Neural progenitor cell (in vitro differentiated cells): ENCODE measurements at regions not wholly inside any gene's neighbourhood (a gene's known extent, or its start where the extent isn't known, plus 50 kb on each side); places are given as distances from the start of the nearest gene placed in this dataset.

Experiments used
- CTCF ChIP-seq: fragments of 200-600 bp; sonication (generic); IDR thresholded peaks from 2 replicates; pipeline ENCODE4 v1.5.1; 2017; ENCODE audit warnings: antibody characterized with exemption, mild to moderate bottlenecking
- EZH2 ChIP-seq: fragments of 200-600 bp; sonication (generic); IDR thresholded peaks from 2 replicates; pipeline ENCODE4 v1.6.1; 2017; ENCODE audit warnings: antibody characterized with exemption, mild to moderate bottlenecking, moderate library complexity
- EZH2phosphoT487 ChIP-seq: fragments of 200-600 bp; sonication (generic); IDR thresholded peaks from 2 replicates; pipeline ENCODE4 v1.6.1; 2017; ENCODE audit warnings: antibody characterized with exemption

DNA sequence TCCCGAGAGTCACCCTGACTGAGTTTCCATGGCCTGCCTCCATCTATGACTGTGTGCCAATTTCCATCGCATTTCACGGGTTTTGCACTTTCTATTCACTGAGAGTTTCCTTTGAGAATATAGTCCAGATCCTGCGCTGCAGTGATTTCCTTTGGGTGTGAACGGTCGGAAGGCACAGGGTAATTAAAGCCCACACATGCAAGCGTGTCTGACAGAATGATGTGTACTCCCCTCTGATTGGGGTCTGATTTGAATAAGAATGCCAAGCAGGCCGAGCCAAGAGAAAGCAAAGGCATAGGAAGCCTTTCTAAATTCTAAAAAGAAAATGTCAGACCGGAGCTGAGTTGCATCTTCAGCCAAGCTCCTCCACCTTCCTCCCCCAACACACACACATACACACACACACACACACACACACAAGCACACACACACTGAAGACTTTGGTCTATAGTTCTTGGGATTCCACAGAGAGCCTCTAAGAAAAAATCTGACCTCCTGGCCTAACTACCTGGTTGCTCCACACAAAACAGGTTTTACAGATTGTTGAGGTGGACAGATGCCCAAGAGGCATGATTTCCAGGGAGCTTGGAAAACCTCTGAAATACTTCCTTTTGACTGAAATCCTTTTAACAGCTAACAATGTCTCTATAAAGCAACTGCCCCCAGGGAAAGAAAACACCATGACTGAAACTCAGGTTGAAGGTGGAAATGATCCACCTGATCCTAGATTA lies 59.7 kb upstream of the LRRN1 start:
- TF ChIP-seq CTCF: no peak
- TF ChIP-seq EZH2: no peak
- TF ChIP-seq EZH2phosphoT487: no peak
